A673 (cell line): ENCODE measurements at regions not wholly inside any gene's neighbourhood (a gene's known extent, or its start where the extent isn't known, plus 50 kb on each side); places are given as distances from the start of the nearest gene placed in this dataset.

ENCODE experiments used
- BruUV-seq: library from RNA; stranded (reverse); fragments of 400-500 nt; replicated peaks from 2 replicates; lab custom pipeline; 2021; lab: Mats Ljungman, UMichigan
- CTCF ChIA-PET: fragments of 300-600 bp; sonication (Branson Sonifier 250); formaldehyde crosslinking; loops from one replicate; lab custom pipeline; 2022; ENCODE audit warnings: antibody characterized with exemption; lab: Charles Lee
- POLR2A ChIA-PET: fragments of 300-600 bp; sonication (Branson Sonifier 250); formaldehyde crosslinking; loops from one replicate; lab custom pipeline; 2022; ENCODE audit warnings: antibody characterized with exemption; ENCODE audit not compliant: low non-redundant PET; lab: Charles Lee
- DNase-seq: peaks from one replicate; pipeline ENCODE4 v3.0.0-alpha.2; 2015; ENCODE audit warnings: low spot score
- H3K27ac ChIP-seq: fragments of 200-600 bp; sonication (generic); 2 replicates; pipeline ENCODE4 v1.5.1; 2016; ENCODE audit warnings: mixed run types, low read depth, mild to moderate bottlenecking, mixed read lengths, antibody characterized with exemption, low read length; ENCODE audit not compliant: poor library complexity, severe bottlenecking
- H3K27me3 ChIP-seq: fragments of 200-600 bp; sonication (generic); replicated peaks from 2 replicates; pipeline ENCODE4 v1.6.1; 2017; ENCODE audit warnings: mixed run types, low read depth, mild to moderate bottlenecking, mixed read lengths, antibody characterized with exemption, low read length; ENCODE audit not compliant: insufficient read depth, poor library complexity
- H3K36me3 ChIP-seq: fragments of 200-600 bp; sonication (generic); 2 replicates; pipeline ENCODE4 v1.6.1; 2016; ENCODE audit warnings: mixed run types, mild to moderate bottlenecking, mixed read lengths, antibody characterized with exemption, low read length; ENCODE audit not compliant: insufficient read depth, poor library complexity, severe bottlenecking
- H3K4me1 ChIP-seq: fragments of 200-600 bp; sonication (generic); 2 replicates; pipeline ENCODE4 v1.6.1; 2017; ENCODE audit warnings: mixed run types, mild to moderate bottlenecking, mixed read lengths, antibody characterized with exemption, low read length; ENCODE audit not compliant: insufficient read depth, poor library complexity, severe bottlenecking
- H3K4me3 ChIP-seq: fragments of 200-600 bp; sonication (generic); 2 replicates; pipeline ENCODE4 v1.5.1; 2016; ENCODE audit warnings: low read depth, mixed run types, mild to moderate bottlenecking, mixed read lengths, low read length; ENCODE audit not compliant: poor library complexity, severe bottlenecking
- H3K9me3 ChIP-seq: fragments of 200-600 bp; sonication (generic); 2 replicates; pipeline ENCODE4 v1.6.1; 2016; ENCODE audit warnings: mixed run types, low read depth, mild to moderate bottlenecking, mixed read lengths, antibody characterized with exemption, low read length; ENCODE audit not compliant: poor library complexity, severe bottlenecking
- EZH2 ChIP-seq: fragments of 200-600 bp; sonication (generic); IDR thresholded peaks from 2 replicates; pipeline ENCODE4 v1.6.1; 2017; ENCODE audit warnings: borderline replicate concordance, low read depth, mild to moderate bottlenecking, mixed read lengths, antibody characterized with exemption, low read length; ENCODE audit not compliant: poor library complexity, severe bottlenecking
- intact Hi-C: fragments of 100-400 bp; cut with micrococcal nuclease; formaldehyde crosslinking; loops from one replicate; pipeline ENCODE4 v1.10.0; 2022; ENCODE audit not compliant: unreplicated experiment
- TF ChIP-seq, protein P1 (sequence below): fragments of 300-800, 200-600 bp; sonication (generic); conservative IDR thresholded peaks from 2 replicates; pipeline ENCODE4 v1.5.1; 2017; ENCODE audit warnings: low read depth, mild to moderate bottlenecking, antibody characterized with exemption, low read length, moderate library complexity, mixed read lengths

DNA sequence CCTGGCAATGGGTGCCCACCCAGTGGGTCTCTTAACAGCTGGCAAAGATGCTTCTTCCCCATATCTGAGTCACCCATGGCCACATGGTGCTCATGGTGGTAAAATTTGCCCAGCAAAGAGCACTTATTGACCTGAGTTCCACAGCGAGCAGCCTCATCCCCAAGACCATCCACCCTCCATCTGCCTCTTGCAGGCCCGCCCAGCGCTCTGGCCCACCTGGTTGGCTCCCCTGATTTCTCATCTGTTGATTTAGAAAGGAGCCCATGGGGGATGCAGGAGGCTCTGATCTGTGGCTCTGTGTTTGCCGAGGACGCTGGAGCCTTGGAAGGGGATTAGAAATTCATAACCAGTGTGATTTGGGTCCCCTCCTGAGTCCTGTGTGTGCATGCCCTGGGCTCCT lies 657.5 kb downstream of the PTPRU start:
- no TSS peak for BruUV-seq
- no peaks in the 10 kb centered on the region for H3K4me1 ChIP-seq
- no peak overlapping the region for H3K27ac ChIP-seq
- ChIA-PET CTCF (no interaction called here), POLR2A (no interaction called here)
- H3K4me3 ChIP-seq = no peak overlapping the region
- TF ChIP-seq, protein P1, sequence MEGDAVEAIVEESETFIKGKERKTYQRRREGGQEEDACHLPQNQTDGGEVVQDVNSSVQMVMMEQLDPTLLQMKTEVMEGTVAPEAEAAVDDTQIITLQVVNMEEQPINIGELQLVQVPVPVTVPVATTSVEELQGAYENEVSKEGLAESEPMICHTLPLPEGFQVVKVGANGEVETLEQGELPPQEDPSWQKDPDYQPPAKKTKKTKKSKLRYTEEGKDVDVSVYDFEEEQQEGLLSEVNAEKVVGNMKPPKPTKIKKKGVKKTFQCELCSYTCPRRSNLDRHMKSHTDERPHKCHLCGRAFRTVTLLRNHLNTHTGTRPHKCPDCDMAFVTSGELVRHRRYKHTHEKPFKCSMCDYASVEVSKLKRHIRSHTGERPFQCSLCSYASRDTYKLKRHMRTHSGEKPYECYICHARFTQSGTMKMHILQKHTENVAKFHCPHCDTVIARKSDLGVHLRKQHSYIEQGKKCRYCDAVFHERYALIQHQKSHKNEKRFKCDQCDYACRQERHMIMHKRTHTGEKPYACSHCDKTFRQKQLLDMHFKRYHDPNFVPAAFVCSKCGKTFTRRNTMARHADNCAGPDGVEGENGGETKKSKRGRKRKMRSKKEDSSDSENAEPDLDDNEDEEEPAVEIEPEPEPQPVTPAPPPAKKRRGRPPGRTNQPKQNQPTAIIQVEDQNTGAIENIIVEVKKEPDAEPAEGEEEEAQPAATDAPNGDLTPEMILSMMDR = no peak
- no peak for TF ChIP-seq EZH2
- DNase-seq = no peak
- no peaks in the 10 kb centered on the region for H3K36me3 ChIP-seq
- no peaks in the 10 kb centered on the region for H3K9me3 ChIP-seq
- intact Hi-C loops = no loop called here
- no peaks in the 10 kb centered on the region for H3K27me3 ChIP-seq

DNA sequence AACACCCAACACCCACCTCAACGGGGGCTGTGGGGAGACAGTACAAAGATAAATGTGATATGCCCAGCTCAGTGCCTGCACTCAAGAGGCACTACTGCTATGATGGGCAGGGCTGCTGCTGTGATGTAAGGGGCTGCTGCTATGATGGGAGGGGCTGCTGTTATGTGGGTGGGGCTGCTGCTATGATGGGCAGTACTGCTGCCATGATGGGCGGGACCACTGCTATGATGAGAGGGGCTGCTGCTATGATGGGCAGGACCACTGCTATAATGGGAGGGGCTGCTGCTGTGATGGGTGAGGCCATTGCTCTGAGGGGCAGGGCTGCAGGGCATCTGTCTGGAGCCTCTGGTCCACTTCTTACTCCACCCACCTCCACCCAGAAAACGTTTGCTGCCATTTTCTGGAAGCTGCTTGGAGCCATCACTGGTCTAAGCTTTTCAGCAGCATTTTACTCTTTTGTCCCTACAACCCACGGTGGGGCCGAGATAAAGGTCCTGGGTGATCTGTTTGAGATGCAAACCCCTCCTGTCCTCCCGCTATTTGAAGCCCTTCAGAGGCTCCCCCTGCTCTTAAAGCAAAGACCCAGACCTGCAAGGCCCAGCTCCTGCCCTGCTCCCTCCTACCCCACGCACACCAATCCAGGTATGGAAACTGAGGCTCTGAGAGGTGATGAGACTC lies 656.9 kb downstream of the PTPRU start:
- TF ChIP-seq, protein P1 = no peak
- no peak for TF ChIP-seq EZH2
- no TSS peak for BruUV-seq
- intact Hi-C loops = no loop called here
- Histone ChIP-seq H3K27me3 (no peaks in the 10 kb centered on the region), H3K4me3 (no peak overlapping the region), H3K4me1 (no peaks in the 10 kb centered on the region), H3K27ac (no peak overlapping the region), H3K9me3 (no peaks in the 10 kb centered on the region), H3K36me3 (no peaks in the 10 kb centered on the region)
- POLR2A ChIA-PET = no interaction called here
- peak; percentile 22 for DNase-seq
- CTCF ChIA-PET = no interaction called here

DNA sequence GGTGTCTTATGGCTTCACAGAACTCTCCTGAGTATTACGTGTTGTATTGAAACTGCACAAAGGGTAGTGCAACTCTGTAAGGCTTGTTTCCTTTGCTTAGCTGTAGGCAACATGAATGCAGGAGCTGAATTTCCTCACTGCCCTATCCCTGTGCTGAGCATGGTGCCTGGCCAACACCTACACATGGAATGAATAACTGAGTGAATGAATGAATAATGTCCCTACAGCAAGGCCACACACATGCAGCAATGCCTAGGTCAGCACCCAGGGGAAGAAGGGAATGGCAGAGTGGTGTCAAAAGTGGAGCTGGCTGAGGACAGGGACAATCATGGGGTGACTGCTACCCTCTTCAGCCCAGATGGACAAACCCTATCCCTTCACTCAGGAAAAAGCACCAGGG lies 655.9 kb downstream of the PTPRU start:
- Histone ChIP-seq H3K36me3 (no peaks in the 10 kb centered on the region), H3K27me3 (no peaks in the 10 kb centered on the region), H3K4me3 (no peak overlapping the region), H3K4me1 (no peaks in the 10 kb centered on the region), H3K27ac (no peak overlapping the region), H3K9me3 (no peaks in the 10 kb centered on the region)
- intact Hi-C loops = no loop called here
- no TSS peak for BruUV-seq
- ChIA-PET CTCF (no interaction called here), POLR2A (no interaction called here)
- DNase-seq = no peak
- no peak for TF ChIP-seq EZH2
- TF ChIP-seq, protein P1 = no peak
